ENCODE measurements at regions not wholly inside any gene's neighbourhood (a gene's known extent, or its start where the extent isn't known, plus 50 kb on each side); places are given as distances from the start of the nearest gene placed in this dataset.

DNA sequence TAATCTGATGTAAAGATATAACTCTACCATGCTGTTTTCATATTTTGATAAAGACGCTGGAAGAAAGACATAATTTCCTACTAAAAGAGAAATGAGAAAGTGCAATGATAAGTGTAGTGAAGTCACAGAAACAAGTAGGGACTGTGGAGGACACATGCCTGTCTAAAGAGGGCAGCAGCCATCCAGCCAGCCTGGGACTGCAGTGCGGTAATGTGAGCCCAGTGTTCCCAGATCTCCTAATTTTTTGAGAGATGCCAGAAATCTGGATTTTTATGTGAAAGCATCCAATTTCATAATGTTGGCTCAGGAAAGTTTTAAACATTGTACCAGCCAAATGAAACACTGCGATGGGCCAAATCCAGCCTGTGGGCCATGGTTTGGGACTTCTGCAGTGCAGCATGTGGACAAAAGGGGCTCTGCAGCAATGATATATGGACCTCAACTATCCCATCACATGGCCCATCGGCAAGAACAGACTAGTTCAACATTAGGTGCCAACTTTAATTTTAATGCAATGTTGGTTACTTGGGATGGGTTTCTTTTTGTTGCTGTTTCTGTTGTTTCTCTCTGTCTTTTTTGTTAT lies 329.5 kb downstream of the LTN1 start:
- WGBS (ENCODE audit: low lambda C conversion rate, missing lambda C conversion rate), result 90% methylated on average over 4 of the region's 4 CpGs
- Histone ChIP-seq H3K4me3 (no peak overlapping the region), H3K27ac (no peak overlapping the region), H3K4me2 (no peak overlapping the region), H3K27me3 (no peaks in the 10 kb centered on the region), H3K9me2 (replicated peaks; ENCODE audit: insufficient read depth) (no peaks in the 10 kb centered on the region), H2AFZ (no peak overlapping the region), H3K9me3 (ENCODE audit: low read depth) (no peaks in the 10 kb centered on the region), H3K4me1 (ENCODE audit: insufficient read depth) (no peaks in the 10 kb centered on the region), H3K36me3 (replicated peaks; ENCODE audit: insufficient read depth, low read depth) (no peaks in the 10 kb centered on the region), H3K79me2 (no peaks in the 10 kb centered on the region), H4K20me1 (ENCODE audit: insufficient read depth, poor library complexity, severe bottlenecking) (no peaks in the 10 kb centered on the region)
- TF ChIP-seq EZH2 (IDR thresholded peaks at IDR 0.05; ENCODE audit: borderline replicate concordance) (no peak), EZH2phosphoT487 (IDR thresholded peaks at IDR 0.05; ENCODE audit: low read depth, severe bottlenecking, unreplicated experiment) (no peak), CTCF (IDR thresholded peaks at IDR 0.05; ENCODE audit: poor library complexity) (no peak)
- DNase-seq (ENCODE audit: low spot score), result no peak

DNA sequence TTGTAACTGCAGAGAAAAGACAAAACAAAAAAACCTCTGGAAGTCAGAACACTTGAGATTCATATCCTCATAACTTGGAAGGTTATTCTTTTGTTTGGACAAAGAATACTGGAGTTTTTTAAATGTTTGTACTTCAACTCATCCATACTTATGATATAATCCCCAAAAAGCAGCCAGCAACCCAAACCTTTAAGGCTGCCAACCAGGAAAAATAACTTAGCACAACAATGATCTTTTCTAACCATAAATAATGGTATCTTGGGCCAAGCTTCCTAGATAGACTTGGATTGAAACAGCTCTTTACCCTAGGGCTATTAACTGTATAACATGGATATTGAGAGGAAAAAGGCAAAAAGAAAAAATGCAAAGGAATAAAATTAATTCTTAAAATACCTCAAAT lies 335.1 kb downstream of the LTN1 start:
- no peaks in the 10 kb centered on the region for H4K20me1 ChIP-seq (ENCODE audit: insufficient read depth, poor library complexity, severe bottlenecking)
- H3K9me2 ChIP-seq (replicated peaks; ENCODE audit: insufficient read depth), result no peaks in the 10 kb centered on the region
- H3K4me2 ChIP-seq, result no peak overlapping the region
- no peak for DNase-seq (ENCODE audit: low spot score)
- no peaks in the 10 kb centered on the region for H3K9me3 ChIP-seq (ENCODE audit: low read depth)
- H3K27ac ChIP-seq, result no peak overlapping the region
- H3K79me2 ChIP-seq, result no peaks in the 10 kb centered on the region
- no peak overlapping the region for H2AFZ ChIP-seq
- no peaks in the 10 kb centered on the region for H3K36me3 ChIP-seq (replicated peaks; ENCODE audit: insufficient read depth, low read depth)
- no peak overlapping the region for H3K4me3 ChIP-seq
- TF ChIP-seq EZH2 (IDR thresholded peaks at IDR 0.05; ENCODE audit: borderline replicate concordance) (no peak), CTCF (IDR thresholded peaks at IDR 0.05; ENCODE audit: poor library complexity) (no peak), EZH2phosphoT487 (IDR thresholded peaks at IDR 0.05; ENCODE audit: low read depth, severe bottlenecking, unreplicated experiment) (no peak)
- H3K4me1 ChIP-seq (ENCODE audit: insufficient read depth), result no peaks in the 10 kb centered on the region
- no peaks in the 10 kb centered on the region for H3K27me3 ChIP-seq

DNA sequence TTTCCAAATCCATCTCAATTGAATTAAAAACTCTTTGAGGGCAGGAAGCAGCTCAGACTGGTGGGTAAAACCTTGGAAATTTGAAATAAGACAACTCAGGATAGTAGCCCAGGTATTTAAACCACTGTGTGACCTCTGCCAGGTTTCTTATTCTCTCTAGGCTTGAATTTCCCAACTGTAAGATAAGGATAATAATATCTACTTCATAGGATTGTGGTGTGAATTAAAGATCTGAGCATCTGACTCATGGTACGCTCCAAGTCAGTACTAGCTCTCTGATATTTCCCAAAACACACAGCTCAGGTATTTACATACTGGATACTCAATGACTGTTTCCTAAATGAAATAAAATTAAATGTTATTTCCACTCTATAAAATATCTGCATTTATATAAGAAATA lies 337.2 kb downstream of the LTN1 start:
- TF ChIP-seq CTCF (IDR thresholded peaks at IDR 0.05; ENCODE audit: poor library complexity) (no peak), EZH2phosphoT487 (IDR thresholded peaks at IDR 0.05; ENCODE audit: low read depth, severe bottlenecking, unreplicated experiment) (no peak), EZH2 (IDR thresholded peaks at IDR 0.05; ENCODE audit: borderline replicate concordance) (no peak)
- H3K27me3 ChIP-seq, result no peaks in the 10 kb centered on the region
- H3K79me2 ChIP-seq, result no peaks in the 10 kb centered on the region
- H3K4me1 ChIP-seq (ENCODE audit: insufficient read depth), result no peaks in the 10 kb centered on the region
- H3K36me3 ChIP-seq (replicated peaks; ENCODE audit: insufficient read depth, low read depth), result no peaks in the 10 kb centered on the region
- H2AFZ ChIP-seq, result no peak overlapping the region
- DNase-seq (ENCODE audit: low spot score), result no peak
- H3K9me3 ChIP-seq (ENCODE audit: low read depth), result no peaks in the 10 kb centered on the region
- H3K9me2 ChIP-seq (replicated peaks; ENCODE audit: insufficient read depth), result no peaks in the 10 kb centered on the region
- H3K4me2 ChIP-seq, result no peak overlapping the region
- no peak overlapping the region for H3K27ac ChIP-seq
- no peak overlapping the region for H3K4me3 ChIP-seq
- 96% methylated on average over 1 of the region's 1 CpG for WGBS (ENCODE audit: low lambda C conversion rate, missing lambda C conversion rate)
- no peaks in the 10 kb centered on the region for H4K20me1 ChIP-seq (ENCODE audit: insufficient read depth, poor library complexity, severe bottlenecking)

DNA sequence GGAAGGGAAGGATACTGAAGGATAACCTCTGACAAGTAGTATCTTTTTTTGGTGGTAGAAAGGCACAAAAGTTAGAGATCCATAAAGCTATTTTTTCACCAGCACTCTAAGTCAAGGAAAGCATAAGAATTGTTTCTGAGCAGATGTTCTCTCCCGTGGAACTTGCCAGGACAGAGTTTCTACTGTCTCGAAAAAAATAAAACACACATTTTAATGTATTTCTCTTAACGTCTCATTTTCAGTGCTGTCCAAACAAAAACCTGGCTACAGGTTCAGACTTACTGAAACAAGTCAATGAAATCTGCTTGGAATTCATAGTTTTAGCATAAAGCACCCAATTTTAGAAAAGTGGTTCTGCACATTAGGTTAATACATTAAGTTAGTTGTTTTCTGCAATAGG lies 338.3 kb downstream of the LTN1 start:
- 87% methylated on average over 3 of the region's 3 CpGs for WGBS (ENCODE audit: low lambda C conversion rate, missing lambda C conversion rate)
- H3K9me2 ChIP-seq (replicated peaks; ENCODE audit: insufficient read depth), result no peaks in the 10 kb centered on the region
- H3K4me3 ChIP-seq, result no peak overlapping the region
- TF ChIP-seq CTCF (IDR thresholded peaks at IDR 0.05; ENCODE audit: poor library complexity), result no peak
- no peak for TF ChIP-seq EZH2 (IDR thresholded peaks at IDR 0.05; ENCODE audit: borderline replicate concordance)
- no peak for TF ChIP-seq EZH2phosphoT487 (IDR thresholded peaks at IDR 0.05; ENCODE audit: low read depth, severe bottlenecking, unreplicated experiment)
- H3K27ac ChIP-seq, result no peak overlapping the region
- H2AFZ ChIP-seq, result no peak overlapping the region
- H3K36me3 ChIP-seq (replicated peaks; ENCODE audit: insufficient read depth, low read depth), result no peaks in the 10 kb centered on the region
- no peaks in the 10 kb centered on the region for H3K9me3 ChIP-seq (ENCODE audit: low read depth)
- no peaks in the 10 kb centered on the region for H3K79me2 ChIP-seq
- DNase-seq (ENCODE audit: low spot score), result no peak
- H3K27me3 ChIP-seq, result no peaks in the 10 kb centered on the region
- H3K4me1 ChIP-seq (ENCODE audit: insufficient read depth), result no peaks in the 10 kb centered on the region
- H4K20me1 ChIP-seq (ENCODE audit: insufficient read depth, poor library complexity, severe bottlenecking), result no peaks in the 10 kb centered on the region
- H3K4me2 ChIP-seq, result no peak overlapping the region
